HG03064 (cell line): ENCODE measurements at regions not wholly inside any gene's neighbourhood (a gene's known extent, or its start where the extent isn't known, plus 50 kb on each side); places are given as distances from the start of the nearest gene placed in this dataset.
"Not testable (repeated sequence)": the region's sequence is repeated elsewhere in the genome, so short reads cannot be mapped to it uniquely, and the experiment has no call there.

ENCODE experiments used
- ATAC-seq: cut with Tn5 transposase; IDR thresholded peaks from one replicate; pipeline ENCODE4 v1.9.1; 2021; ENCODE audit warnings: low read depth; ENCODE audit not compliant: unreplicated experiment

GRCh38 chr3:124298951-124299350 is 307.0 kb upstream of the ROPN1 start:
- no peak for ATAC-seq

- ATAC-seq = no peak
Observed at GRCh38 chr3:124299831-124300230, 307.9 kb upstream of the ROPN1 start.

- no peak for ATAC-seq
Observed at GRCh38 chr3:124300416-124300815, 308.5 kb upstream of the ROPN1 start.

DNA sequence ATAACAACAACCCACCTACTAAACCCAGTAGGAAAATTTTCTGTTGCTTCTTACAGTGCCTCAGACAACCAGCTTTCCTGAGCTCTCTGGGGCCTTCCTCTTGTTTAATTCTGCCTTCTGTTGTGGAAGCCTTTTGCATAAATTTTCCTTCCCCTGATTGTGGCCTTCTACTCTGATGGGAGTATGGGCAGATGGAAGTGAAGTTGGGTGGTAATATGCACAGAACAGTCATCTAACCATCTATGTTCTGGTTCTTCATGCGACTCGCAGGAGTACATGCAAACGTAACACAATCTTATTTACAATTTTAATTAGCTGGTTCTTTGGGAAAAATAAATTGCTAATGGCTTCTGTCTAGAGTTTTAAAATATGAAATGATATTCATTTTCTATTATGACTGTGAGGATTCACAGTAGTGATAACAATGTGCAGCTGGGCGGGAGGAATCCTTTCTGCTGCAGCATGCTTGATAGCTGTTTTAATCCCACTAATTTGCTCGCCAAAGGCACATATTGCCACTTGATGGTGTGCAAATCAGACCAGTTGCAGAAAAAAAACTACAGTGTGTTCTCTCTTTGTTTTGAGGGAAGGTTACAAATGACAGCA is 311.5 kb upstream of the ROPN1 start:
- no peak for ATAC-seq

DNA sequence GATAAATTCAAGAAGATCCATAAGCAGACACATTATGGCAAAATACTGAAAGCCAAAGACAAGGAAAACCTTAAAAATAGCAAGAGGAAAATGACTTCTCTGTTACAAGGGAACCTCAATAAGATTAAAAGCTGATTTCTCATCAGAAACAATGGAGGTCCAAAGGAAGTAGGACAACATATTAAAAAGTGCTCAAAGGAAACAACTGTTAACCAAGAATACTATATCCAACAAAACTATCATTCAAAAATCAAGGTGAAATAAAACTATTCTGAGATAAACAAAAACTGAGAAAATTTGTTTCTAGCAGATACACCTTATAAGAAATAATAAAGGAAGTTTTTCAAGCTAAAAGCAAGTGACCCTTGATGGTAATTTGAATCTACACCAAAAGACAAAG is 314.7 kb upstream of the ROPN1 start:
- no peak for ATAC-seq

- ATAC-seq = no peak
Observed at GRCh38 chr3:124313621-124314020, 321.7 kb upstream of the ROPN1 start.

- ATAC-seq = no peak
Observed at GRCh38 chr3:124315215-124316033, 323.5 kb upstream of the ROPN1 start.

DNA sequence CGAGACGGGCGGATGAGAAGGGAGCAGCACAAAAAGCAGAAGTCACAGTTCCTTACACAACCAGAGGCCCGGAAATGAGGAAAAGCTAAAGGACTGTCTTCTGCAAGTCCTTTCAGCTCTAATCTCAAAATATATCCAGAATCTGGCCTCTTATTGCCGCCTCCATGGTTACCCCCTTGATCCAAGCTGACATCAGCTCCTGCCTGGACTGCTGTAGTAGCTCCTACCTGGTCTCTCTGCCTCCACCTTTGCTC is 324.0 kb upstream of the ROPN1 start:
- ATAC-seq = no peak

DNA sequence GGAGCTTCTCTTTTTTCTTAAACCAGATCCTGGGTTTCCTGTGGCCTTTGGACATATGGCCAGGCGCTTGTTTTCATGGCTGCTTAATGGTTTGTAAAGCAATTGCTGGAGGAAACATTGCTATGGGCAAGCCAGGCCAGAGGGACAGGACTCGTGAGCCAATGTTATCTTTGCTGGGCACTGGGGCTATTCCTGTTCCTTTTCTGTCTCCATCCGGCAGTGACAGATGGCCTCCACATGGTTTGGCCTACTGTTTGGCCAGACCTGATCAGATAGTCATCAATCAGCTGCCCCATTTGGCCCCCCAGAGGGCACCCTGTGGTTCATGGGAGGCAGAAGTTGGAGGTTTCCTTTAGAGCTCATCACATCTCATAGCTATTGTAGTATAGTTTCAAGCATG is 326.1 kb upstream of the ROPN1 start:
- no peak for ATAC-seq

- ATAC-seq = no peak
Observed at GRCh38 chr3:124318656-124319055, 326.7 kb upstream of the ROPN1 start.

DNA sequence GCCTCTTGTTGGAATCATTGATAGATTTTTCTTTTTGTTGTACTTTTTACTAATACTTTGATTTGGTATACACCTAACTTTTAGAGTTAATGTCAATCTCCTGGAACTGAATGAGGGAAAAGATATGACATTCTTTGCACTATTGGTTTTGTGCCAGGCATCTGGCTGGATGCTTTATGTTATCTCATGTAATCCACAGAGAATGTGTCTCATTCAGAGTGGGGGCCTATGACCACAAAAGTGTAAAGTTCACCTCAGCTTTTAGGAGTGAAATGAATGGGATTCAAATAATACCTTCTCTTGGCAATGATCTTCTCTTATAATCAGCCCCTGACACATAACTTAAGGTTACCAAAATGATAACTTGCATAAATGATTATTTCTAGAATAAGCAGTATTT is 329.1 kb upstream of the ROPN1 start:
- ATAC-seq = no peak

DNA sequence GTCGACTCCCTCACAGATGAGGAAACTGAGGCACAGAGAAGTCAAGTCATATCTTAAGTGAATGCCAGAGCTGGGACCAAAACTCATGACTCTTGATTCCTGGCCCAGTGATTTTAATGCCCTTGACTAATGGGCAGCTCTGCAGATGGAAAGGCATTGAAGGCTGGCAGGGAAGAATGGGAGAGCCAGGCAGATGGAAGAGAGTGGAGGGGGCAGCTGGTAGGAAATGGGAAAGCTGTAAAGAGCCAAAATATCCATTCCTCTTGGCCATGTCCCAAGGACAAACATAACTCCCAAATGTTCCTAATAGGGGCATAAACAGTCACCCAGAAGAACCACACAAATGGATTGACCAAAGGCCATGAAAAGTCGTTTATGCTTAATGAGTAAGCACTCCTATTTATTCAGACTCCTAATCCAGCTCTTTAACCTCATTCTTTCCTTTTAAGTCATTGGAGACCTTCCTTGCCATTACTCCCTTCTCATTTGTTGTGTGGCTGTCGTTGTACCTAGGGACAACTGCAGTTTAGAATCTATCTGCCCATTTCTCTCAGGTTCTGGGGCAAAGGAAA is 330.5 kb upstream of the ROPN1 start:
- ATAC-seq = no peak

- no peak for ATAC-seq
Observed at GRCh38 chr3:124322966-124323365, 331.0 kb upstream of the ROPN1 start.

DNA sequence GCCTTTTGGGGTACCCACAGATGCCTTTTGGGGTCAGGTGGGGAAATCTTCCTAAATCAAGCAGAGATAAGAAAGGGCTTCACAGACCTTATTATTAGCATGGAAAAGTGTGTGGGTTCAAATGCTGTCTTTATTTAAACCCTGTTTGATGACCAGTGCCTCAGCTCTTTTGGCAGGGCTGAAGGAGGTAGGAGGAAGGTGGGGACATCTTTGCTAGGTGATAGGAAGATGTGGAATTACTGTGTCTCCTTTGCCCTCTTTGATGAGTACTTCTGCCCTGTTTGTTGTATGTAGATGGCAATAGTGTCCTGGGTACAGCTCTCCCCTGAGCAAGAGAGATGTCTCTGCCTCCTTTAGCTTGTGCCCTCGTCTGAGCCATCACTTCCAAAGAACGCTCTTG is 333.3 kb upstream of the ROPN1 start:
- ATAC-seq = no peak

DNA sequence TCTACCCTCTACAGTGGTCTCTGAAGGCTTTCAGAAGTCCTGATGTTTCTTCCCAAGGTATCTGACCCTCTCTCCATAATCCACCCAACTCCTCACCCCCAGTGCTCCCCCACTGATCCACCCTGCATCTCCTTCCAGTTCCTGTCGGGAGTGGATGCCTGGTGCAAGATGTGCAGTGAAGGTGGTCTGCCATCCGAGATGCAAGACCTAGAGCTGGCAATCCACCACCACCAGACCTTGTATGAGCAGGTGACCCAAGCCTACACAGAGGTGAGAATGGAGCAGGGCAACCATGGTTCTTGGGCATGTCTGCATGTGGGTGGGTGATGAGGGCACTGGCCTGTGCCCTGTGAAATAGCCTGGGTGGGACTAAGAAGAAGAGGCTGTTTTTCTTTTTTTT is 337.8 kb upstream of the ROPN1 start:
- ATAC-seq = no peak

DNA sequence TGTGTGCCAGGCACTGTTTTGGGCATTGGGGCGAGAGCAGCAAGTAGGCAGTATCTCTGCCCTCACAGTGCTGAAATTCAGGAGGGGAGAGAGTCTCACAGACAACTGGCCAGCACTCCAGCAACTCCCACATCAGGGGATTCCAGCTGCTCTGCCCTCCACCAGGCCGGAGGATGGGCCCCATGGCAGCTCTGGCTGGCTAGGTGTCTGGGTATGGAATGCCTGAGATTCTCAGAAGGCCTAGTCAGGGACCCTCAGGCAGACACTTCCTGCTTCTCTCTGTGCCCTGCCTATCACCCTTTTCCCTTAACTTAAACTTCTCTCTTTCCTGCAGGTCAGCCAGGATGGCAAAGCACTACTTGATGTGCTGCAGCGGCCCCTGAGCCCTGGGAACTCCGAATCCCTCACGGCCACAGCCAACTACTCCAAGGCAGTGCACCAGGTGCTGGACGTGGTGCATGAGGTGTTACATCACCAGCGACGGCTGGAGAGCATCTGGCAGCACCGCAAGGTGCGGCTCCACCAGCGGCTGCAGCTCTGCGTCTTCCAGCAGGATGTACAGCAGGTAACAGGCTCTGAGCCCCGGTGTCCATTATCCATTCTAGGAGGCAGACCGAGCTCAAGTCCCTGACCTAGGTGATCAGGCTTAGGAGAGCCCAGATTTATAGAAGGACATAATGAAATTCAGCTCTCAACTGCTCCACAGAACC is 342.2 kb upstream of the ROPN1 start:
- no peak for ATAC-seq

DNA sequence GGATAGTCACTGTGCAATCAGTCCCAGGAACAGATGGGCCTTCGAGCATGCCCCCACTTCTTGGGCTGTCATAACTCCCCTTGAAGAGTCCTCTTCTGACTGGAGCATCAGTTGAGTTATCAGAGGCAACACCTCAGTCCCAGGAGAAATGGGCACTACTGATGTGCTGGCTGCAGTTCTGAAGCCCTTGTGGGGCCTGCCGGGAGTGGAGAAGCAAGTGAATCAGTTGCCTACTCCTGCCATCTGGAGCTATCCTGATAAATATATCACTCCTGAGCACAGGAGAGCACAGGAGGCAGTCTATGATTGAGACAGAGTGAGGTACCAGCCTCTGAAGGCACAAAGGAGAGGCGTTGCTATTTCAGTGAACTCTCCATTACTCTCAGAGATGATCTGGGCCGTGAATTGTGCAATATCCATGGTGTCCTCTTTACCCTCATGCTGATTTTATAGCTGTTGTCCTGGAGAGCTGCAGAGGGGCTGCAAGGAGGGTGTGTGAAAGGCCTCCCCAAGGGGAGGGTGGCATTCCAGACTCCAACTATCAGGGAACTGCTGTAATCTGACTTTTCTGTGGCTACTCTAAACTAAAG is 344.2 kb upstream of the ROPN1 start:
- no peak for ATAC-seq

- no peak for ATAC-seq
Observed at GRCh38 chr3:124345845-124346244, 353.9 kb upstream of the ROPN1 start.

DNA sequence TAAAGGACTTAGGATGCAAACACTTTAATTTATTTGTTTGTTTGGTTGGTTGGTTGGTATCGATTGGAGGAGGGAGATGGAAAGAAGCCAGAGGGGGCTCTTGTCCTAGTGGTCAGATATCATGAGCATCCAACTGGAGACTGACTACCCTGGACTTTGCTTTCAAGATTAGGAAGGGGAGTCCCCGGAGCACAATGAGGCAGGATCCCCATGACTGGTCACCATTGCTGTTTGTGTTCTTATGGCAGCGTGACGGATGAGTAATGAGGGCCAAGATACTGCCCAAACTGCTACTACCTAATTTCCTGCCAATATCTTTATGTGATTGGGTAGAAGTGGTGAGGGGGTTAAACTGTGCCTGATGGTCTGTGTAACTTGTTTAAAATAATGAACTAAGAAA is 354.6 kb upstream of the ROPN1 start:
- no peak for ATAC-seq

GRCh38 chr3:124347418-124347817 is 355.5 kb upstream of the ROPN1 start:
- no peak for ATAC-seq

DNA sequence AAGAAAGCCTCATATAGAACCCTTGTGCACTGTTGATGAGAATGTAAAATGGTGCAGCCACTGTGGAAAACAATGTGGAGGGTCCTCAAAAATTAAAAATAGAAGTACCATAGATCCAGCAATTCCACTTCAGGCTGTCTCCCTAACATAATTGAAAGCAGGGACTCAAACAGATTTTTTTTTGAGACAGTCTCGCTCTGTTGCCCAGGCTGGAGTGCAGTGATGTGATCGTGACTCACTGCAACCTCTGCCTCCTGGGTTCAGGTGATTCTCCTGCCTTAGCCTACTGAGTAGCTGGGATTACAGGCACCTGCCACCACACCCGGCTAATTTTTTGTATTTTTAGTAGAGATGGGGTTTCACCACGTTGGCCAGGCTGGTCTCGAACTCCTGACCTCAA is 356.6 kb upstream of the ROPN1 start:
- ATAC-seq = not testable (repeated sequence)
